ENCODE measurements at regions not wholly inside any gene's neighbourhood (a gene's known extent, or its start where the extent isn't known, plus 50 kb on each side); places are given as distances from the start of the nearest gene placed in this dataset.
A peak's percentile ranks its signal among the peaks of the same experiment; 100 is the strongest.
"Not testable (repeated sequence)": the region's sequence is repeated elsewhere in the genome, so short reads cannot be mapped to it uniquely, and the experiment has no call there.

DNA sequence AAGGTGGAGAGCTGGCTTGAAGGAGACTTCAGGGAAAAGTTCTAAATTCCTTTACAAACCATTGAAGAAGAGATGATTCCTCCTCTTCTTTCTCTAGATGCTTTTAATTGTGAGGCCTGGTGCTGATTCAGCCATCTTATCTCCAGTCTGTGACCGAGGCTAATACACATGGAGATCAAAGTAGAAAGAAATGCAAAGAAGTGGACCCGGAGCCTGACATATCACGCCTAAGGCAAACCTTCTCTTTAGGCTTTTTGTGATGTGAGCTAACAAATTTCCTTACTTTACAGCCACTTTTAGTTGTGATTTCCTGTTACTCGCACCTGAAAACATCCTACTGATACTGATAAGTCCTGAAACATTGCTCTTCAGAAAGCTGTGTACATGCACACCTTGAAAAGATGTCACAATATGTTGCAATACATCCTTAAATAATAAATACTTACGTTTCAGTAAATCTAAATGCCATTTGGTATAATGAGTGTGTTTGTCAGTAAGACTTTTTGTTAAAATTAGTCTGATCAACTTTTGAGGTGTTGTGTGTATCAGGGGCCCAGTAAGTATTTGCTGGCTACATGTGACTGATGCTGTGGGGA, 192.4 kb downstream of the BAMBI start:
- no peak for DNase-seq

DNA sequence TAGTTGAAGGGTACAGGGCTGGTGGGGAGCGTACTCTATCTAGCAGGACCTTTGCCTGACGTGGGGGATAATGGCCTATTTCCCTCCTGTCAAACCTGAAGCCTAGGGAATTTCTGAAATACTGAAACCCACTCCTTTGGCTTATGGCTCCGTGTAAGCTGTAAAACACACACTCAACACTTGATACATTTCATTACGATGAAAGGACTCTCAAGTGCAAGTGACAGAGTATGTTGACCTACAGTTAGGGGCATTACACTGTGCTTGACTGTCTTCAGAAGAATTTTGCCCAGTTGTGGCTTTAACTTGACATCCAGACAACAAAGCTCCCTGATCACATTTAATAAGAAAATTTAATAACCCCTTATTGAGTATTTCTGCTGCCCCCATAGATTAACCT, 194.3 kb downstream of the BAMBI start:
- no peak for DNase-seq

DNA sequence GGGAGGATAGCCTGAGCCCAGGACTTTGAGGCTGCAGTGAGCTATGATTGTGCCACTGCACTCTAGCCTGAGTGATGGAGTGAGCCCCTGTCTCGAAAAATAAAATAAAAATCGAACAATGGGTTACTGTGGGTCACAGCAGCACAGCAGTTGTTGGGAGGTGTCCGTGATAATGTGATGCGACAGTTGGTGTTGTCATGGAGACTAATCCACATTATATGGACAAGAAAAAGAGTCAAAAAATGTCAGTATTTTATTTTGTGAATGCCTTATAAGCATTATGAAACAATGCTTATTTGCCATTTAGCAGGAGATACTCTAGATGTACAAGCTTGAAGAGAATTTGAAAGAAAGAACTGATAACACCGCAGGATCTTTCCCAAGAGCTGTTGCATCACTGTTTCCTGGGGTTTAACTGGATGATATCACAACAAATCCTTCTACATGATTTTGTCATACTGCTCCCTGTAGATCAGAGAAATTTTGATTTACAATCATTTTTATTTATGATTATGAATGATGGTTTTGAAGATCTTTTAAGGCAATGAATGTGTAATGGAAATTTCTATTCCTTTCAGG, 195.4 kb downstream of the BAMBI start:
- DNase-seq, result no peak

DNA sequence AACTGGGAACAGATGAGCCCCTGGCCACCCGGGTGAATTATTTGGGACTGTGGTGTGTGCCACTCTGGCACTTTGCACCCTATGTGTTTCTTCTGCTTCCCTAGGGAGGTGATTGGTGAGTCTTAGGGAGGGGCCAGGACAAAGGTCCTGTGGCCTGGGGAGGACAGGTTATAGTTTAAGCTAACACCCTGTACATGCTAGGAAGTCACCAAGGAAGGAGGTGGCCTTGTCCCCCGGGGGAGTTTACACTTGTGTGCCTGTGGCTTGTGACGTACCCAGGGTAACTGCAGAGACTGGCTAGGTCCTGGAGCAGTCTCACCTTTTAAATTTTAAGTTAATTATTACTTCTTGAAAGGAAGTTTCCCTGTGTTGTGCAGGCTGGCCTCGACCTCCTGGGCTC, 196.2 kb downstream of the BAMBI start:
- DNase-seq, result no peak

DNA sequence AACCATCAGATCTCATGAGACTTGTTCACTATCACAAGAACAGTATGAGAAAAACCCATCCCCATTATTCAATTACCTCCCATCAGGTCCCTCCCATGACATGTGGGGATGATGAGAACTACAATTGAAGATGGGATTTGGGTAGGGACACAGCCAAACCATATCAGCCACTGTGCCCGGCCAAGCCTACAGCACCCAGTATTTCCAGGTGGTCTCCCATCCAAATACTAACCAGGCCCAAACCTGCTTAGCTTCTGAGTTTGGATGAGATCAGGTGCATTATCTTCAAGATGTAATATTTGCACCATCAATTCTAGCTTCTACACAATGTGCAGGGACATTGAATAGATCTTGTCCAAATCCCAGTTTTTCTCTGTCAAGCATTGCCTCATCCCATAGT, 196.9 kb downstream of the BAMBI start:
- no peak for DNase-seq

DNA sequence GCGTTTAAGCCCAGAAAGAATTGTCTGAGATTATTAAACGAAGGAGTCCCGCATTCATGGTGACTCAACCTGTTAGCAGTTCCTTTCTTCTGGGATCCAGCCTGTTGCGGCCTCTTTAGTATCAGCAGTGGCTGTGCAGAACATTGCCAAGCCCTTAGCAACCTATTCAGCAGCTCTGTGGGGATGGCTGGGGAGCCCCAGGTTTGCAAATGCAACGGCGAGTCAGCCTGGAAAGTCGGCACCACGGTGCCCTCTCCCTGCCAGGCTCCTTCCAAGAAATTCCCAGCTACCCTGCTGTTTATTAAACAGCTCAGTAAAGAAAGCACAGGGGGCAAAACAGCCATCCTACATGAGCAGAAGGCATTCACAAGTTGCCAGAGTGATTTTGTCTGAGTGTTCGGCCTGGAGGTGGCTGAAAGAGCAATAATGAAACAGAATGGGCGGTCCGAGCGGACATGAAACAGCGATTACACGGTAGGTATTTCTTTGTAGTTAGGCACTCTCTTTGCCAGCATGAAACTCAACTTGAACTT, 198.3 kb downstream of the BAMBI start:
- DNase-seq, result peak; percentile 23

DNA sequence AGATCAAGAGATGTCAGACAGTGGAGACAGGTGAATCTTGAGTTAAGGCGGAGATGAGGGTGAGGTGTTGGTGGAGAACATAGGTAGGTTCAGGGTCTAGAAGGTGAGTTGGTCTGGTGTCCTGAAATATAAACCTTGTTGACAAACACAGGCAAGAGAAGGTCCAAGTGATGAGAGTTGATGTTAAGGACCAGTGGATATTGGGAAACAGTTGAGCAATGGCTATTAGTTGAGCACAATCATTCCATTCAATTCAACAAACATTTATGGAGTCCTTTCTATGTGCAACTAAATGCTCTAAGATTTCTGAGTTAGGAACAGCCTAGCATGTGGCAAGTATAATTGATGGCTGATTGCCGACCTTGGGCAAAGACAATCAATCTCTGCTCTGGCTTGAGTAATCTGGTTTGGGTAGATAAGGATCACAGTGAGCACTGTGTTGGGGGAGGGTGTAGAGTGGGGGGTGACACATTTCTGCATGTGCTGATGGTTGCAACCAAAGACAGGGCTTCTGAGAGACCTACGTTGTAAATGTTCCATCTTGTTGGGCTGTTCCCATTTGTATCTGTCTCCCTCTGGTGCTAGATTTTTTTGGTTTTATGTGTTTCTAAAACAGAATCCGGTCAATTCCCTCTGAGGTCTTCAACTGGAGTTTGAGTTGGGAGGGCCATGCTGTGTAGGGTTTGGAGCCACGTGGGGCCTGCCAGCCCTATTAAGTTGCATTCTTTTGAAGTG, 201.1 kb downstream of the BAMBI start:
- DNase-seq, result peak; percentile 53

DNA sequence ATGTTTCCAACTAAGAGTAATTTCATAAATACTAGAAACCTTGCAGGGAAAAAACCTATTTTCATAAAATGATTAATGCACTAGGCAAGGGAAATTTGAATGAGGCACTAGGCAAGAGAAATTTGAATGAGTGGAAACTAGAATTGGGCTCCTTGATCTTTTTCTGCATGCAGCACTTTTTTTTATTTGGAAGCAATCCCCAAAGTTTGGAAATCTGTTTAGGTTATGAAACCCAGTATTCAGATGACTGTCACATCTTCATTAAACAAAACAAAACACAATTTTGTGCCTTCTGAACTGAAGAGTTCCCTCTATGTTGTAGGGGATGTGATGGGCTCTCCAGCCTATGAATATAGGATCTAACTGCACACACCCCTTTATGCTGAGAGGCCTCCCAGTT, 201.9 kb downstream of the BAMBI start:
- DNase-seq, result no peak

DNA sequence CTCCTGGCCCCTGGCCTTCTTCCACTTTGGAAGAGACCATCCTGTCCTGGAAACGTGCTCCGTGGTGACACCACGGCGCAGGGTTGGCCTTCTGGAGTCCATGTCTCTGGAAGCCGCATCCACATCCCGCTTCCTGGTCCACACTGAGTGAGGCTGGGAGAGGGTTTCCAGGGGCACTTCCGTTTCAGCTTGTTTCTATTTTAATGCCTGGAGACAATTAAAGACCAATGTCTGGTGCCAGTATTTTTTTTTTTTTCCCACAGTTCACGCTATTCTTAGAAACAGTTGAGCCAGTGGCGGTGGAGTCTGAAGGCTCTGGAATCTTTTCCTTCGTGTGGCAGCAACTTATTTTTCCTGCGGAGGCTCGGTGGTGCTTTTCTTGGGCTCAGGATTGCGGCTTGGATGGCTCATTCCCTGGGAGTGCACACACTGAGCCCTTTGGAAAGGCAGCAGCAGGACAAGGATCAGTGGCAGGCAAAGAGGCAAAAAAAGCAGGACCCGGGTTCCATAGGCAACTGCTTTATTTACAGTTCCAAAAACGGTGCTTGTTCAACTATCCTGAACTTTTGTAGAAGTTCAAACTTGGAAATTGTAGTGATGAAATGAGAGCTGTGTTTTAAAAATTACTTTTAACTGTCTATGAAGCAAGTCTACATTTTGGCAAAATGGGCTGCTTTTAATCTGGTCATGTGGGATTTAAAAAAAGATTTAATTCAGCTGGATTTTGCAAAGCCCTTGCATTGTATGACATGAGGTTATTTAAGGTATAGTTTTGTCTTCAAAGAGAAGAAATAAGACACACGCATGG, 202.8 kb downstream of the BAMBI start:
- DNase-seq, result no peak

DNA sequence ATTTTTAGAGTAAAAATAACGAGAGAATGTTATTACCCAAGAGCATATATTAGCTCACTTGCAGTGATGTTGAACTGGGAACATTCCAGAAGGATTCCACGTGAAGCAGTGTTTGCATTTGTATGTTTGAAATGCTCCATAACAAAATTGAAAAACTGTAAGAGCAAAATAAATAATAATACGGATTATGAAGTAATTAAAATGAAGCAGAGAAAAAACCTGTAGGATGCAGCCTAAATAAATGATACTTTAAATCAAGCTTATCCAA, 203.3 kb downstream of the BAMBI start:
- no peak for DNase-seq

DNA sequence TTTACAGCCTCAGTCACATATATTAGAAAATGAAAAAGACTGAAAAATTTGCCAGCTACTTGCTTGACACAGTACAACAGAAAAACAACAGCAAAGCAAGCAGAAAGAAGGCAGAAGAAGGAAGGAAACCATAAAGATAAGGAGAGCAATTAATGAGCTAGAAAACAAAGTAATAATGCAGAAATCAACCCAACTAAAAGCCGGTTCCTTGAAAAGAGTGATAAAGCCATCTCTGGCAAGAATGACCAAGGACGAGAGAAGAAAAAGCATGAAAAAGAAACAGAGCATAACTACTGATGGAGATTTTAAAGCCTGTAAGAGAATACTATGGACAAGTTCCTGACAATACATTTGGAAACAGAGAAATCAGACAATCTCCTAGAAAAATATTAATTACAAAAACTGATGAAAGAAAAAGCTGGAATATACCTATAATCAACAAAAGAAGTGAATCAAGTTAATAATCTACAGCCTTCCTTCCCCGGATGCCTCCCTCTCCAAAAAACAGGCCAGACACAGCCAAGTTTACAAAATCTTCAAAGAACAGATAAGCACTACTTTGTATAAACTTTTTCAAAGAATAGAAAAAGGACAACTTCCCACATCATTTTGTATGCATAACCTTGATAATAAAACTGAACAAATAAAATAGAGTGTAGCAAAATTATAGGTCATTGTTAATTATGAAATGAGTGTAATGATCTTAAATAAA, 204.0 kb downstream of the BAMBI start:
- no peak for DNase-seq

DNA sequence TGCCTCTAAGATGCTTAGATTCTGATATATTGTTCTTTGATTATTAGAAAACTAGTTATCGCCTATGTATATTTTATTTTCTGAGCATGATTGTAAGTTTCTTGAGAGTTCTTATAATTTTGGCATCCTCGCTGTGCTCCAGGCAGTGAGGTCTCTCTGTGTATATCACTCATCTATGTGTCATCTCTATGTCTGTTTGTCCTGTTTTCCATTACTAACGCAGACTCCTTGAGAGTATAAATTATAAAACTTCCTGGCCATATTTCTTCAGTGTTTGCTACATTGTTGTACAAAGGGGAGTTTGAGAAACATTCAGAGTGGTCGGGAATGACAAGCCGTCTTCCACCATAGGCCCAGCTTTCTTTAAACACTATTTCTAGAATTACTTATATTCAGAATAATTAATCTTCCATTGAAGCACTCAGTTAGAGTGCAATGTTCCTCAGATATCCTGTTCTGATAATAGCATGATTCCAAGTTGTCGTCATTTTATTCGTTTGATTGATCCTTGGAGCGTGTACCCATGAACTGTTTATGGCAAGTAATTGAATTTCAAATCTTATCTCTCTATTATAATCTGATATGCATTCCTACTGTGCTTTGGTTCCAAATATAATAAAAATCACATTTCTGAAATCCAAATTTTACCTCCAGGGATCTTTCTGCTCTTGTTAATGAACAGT, 206.6 kb downstream of the BAMBI start:
- no peak for DNase-seq

DNA sequence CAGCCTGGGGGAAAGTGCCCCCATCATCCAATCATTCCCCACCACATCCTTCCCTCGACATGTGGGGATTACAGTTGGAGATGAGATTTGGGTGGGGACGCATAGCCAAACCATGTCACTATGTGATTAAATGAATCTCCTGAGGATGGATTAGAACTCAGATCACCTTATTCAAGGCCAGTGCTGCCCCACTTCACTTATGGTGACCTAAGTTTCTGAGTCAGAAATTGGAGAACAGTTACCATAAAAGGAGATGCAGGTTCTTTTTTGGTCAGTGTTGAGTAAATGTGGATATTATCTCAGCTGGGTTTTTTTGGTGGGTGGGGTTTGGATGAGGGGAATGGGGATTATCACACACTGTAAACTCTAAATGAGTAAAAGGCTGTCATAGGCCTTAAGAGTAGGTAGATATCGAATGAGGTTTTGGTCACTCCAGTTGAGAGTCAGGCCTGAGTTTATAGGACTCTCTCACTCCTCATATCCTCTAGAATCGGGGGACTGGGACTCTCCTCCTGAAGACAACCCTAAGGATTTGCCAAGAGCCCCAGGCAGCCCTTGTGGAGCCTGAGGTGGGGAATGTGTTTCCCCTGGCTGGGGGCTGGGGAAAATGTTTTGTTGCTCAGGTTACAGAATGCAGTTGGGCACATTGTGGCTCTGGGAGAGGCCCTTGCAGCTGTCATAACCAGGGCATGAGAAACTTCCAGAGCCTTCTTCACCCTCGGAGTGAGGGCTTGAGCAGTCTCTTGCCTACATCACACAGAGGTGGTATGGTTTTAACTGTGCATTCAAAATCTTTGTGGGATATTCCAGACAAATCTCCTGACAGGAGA, 213.0 kb downstream of the BAMBI start:
- DNase-seq, result no peak

DNA sequence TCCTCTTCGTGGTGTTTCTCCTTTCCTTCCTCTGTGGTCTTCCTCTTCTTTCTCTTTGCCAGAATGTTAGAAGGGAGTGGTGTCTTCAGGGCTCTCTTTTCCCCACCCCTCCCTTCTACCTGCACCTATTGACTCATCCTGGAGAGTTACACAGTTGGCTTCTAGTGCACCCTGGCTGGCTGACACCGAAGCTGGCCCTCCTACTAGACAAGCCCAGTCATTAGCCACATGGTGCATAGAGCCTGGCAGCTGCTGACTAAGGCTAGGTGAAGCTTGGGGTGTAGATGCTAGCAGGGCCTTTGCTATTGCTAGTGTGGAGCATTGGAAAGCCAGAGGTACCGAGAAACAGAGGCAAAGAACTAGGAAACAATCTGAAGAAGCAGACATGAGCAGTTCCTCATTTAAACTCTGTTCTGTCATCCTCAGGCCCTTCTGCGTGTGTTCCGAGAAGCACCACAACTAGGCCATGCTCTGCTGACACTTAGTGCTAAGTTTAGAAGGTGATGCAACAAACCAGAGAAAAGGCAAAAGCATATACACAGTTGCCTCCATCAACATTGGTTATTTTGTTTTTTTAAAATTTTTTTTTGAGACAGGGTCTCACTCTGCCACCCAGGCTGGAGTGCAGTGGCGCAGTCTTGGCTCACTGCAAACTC, 213.9 kb downstream of the BAMBI start:
- DNase-seq, result no peak

DNA sequence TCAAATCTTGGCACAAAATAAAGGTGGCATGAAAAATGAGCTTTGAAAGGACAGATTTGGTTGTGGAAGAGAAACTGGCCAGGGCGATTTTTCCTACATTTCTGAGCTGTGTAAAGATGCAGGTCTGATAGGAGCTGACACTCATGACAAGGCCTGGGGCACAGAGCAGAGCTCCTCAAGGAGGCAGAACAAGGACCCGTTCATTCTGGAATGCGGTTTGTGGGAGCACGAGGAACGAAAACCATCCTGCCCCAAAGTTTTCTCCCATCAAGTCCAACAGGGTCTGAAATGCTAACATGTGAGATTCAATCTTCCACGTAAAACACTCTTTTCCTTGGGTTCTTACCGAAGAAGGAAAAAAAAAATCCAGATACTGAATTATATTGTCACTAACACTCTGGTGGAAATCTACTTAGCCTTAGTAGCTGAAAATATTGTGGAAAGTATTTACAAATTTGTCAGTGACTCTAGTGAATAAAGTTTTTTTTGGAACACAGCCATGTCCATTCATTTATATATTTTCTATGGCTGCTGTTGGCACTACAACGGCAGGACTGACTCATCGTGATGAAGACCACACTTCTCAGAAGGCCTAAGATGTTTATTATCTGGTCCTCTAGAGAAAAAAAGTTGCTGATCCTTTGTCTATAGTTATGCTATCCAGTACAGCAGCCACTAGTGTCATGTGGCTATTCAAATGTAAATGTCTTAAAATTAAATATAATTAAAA, 215.7 kb downstream of the BAMBI start:
- DNase-seq, result no peak

DNA sequence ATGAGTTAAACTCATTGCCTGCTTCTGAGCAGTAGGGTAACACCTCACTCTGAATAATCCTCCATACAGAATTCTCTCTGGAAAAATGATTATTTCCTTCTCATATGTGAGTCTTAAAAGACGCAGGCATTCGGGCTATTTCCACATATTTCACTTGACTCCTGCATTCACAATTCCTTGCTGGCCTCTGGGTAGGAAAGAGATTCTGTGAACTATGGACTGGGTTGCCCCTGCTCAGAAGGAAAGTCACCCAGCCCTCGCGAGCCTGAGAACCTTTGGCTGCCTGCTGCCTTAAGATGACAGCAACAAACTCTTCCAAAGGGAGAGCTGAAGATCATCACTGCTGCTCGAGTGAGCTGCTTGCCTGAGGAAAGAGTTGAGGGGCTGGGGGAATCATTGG, 216.8 kb downstream of the BAMBI start:
- DNase-seq, result no peak

DNA sequence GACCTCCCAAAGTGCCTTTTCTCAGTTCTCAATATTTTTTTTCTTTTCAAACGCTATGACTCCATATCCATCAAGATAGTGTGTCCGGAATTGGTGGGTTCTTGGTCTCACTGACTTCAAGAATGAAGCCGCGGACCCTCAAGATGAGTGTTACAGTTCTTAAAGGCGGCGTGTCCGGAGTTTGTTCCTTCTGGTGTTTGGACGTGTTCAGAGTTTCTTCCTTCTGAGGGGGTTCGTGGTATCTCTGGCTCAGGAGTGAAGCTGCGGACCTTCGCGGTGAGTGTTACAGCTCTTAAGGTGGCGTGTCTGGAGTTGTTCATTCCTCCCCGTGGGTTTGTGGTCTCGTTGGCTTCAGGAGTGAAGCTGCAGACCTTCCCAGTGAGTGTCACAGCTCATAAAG, 218.3 kb downstream of the BAMBI start:
- not testable (repeated sequence) for DNase-seq

DNA sequence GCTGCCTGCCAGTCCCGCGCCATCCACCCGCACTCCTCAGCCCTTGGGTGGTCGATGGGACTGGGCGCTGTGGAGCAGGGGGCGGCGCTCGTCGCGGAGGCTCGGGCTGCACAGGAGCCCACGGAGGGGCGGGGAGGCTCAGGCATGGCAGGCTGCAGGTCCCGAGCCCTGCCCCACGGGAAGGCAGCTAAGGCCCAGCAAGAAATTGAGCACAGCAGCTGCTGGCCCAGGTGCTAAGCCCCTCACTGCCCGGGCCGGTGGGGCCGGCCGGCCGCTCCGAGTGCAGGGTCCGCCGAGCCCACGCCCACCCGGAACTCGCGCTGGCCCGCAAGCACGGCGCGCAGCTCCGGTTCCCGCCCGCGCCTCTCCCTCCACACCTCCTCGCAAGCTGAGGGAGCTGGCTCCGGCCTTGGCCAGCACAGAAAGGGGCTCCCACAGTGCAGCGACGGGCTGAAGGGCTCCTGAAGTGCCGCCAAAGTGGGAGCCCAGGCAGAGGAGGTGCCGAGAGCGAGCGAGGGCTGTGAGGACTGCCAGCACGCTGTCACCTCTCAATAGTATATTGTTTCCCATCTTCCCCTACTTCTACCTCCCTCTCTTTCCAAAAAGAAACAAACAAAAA, 219.6 kb downstream of the BAMBI start:
- not testable (repeated sequence) for DNase-seq

DNA sequence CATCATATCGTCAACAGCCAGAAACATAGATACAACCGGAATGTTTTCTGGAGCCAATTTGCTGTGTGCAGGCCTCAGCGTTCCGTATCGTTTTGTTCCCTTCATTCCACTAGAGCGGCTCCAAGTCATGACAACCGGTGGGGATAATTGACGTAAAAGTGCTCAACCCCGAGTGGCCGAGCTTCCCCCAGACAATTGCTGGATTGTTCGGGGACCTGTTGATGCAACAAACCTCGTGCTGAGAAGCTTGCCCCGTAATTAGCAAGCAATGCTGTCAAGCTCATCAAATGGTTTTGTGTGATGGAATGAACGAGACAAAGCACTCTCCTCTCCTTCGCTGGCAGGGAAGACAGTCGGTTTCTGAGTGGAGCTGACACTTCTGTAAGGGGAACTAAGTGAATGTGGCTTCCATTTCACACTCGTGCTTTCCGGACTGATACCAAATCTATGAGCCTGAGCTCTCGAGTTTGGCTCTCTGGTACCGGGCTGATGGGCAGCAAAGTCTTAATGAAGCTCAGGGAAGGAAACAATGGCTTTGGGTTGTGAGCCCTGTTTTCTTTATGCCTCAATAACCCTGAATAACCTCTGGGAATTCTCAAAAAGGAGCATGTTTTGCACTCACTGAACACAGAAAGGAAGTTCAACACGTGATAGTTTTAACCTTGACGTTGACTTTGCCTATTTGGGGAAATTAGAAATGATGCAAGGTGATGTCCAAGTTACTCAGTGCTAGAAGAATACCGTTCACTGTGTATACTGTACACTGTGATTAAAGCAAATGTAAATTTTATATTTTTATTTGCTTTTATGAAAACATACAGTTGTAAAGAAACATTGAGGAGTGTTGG, 220.5 kb downstream of the BAMBI start:
- DNase-seq, result peak; percentile 20
